ENCODE measurements at regions not wholly inside any gene's neighbourhood (a gene's known extent, or its start where the extent isn't known, plus 50 kb on each side); places are given as distances from the start of the nearest gene placed in this dataset.

DNA sequence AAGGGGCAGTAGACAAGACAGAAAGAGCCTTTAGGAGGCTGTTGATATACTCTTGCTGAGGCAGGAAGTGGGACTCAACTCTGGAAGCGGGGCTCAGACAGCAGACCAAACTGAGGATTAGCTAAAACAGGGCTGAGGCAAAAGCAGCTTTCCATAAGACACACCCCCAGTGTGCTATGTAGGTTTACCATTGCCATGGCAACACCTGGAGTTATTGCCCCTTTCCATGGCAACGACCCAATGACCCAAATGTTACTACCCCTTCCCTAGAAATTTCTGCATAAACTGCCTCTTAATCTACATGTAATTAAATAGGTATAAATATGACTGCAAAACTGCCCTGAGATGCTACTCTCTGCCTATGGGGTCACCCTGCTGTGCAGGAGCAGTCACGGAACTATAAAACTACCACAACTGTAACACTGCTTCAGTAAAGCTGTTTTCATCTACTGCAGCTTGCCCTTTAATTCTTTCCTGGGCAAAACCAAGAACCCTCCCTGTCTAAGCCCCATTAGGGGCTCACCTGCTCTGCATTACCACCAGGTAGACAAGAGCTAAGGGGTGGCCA is 348.4 kb upstream of the PODXL start:
- H3K79me1 ChIP-seq (ENCODE audit: low read depth in 1 of 2, low read length in 2 of 2): no peaks in the 10 kb centered on the region
- no peak overlapping the region for H3K27ac ChIP-seq (ENCODE audit: insufficient read depth, low read length)
- H4K91ac ChIP-seq (ENCODE audit: insufficient read depth, low read depth, low read length): no peak overlapping the region
- no TSS peak for BruUV-seq (replicated peaks)
- no peak overlapping the region for H4K8ac ChIP-seq (ENCODE audit: low read depth in 2 of 2, low read length in 2 of 2)
- H3K9ac ChIP-seq (ENCODE audit: low read depth, low read length): no peak overlapping the region
- no peaks in the 10 kb centered on the region for H3K36me3 ChIP-seq (ENCODE audit: control insufficient read depth, insufficient read depth, low read length)
- no peak overlapping the region for H3K4ac ChIP-seq (ENCODE audit: low read depth, low read length)
- no peak overlapping the region for H3K18ac ChIP-seq (ENCODE audit: low read depth, low read length)
- no peak overlapping the region for H3K23ac ChIP-seq (ENCODE audit: low read depth, low read length)
- H3K4me1 ChIP-seq (ENCODE audit: control insufficient read depth, insufficient read depth, low read length): no peaks in the 10 kb centered on the region
- no peak overlapping the region for H4K5ac ChIP-seq (ENCODE audit: low read depth, low read length)
- H4K20me1 ChIP-seq (ENCODE audit: insufficient read depth, low read length): no peaks in the 10 kb centered on the region
- H3K27me3 ChIP-seq (ENCODE audit: control insufficient read depth, insufficient read depth, low read length): peaks cover 2% of the 10 kb centered on the region; the same call in 1 of the 2 replicates
- H3K9me3 ChIP-seq (ENCODE audit: control insufficient read depth, insufficient read depth, low read length): peaks cover 2% of the 10 kb centered on the region; the same call in 1 of the 2 replicates
- H2BK120ac ChIP-seq (ENCODE audit: low read depth, low read length): no peak overlapping the region
- no peak overlapping the region for H2AK9ac ChIP-seq (replicated peaks; ENCODE audit: low read depth, low read length, poor library complexity)
- no peak overlapping the region for H3K56ac ChIP-seq (ENCODE audit: extremely low read depth, insufficient read depth, low read length)
- dilution Hi-C loops (cut with HindIII; ENCODE audit: low sequenced_read_pairs, unreplicated experiment): no loop called here
- H3K4me3 ChIP-seq (ENCODE audit: insufficient read depth, low read depth, low read length): no peak overlapping the region
- intact Hi-C loops (cut with micrococcal nuclease): no loop called here
- in situ Hi-C loops (cut with MboI; ENCODE audit: low sequenced_read_pairs): no loop called here
- TF ChIP-seq, protein P1, sequence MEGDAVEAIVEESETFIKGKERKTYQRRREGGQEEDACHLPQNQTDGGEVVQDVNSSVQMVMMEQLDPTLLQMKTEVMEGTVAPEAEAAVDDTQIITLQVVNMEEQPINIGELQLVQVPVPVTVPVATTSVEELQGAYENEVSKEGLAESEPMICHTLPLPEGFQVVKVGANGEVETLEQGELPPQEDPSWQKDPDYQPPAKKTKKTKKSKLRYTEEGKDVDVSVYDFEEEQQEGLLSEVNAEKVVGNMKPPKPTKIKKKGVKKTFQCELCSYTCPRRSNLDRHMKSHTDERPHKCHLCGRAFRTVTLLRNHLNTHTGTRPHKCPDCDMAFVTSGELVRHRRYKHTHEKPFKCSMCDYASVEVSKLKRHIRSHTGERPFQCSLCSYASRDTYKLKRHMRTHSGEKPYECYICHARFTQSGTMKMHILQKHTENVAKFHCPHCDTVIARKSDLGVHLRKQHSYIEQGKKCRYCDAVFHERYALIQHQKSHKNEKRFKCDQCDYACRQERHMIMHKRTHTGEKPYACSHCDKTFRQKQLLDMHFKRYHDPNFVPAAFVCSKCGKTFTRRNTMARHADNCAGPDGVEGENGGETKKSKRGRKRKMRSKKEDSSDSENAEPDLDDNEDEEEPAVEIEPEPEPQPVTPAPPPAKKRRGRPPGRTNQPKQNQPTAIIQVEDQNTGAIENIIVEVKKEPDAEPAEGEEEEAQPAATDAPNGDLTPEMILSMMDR (conservative IDR thresholded peaks at IDR 0.05; ENCODE audit: low read depth, low read length): no peak
- TF ChIP-seq SMC3 (IDR thresholded peaks at IDR 0.05; ENCODE audit: low read depth, low read length) (no peak), CEBPB (IDR thresholded peaks at IDR 0.05; ENCODE audit: low read depth, low read length) (no peak), BHLHE40 (IDR thresholded peaks at IDR 0.05; ENCODE audit: low read depth, low read length) (no peak), CHD1 (IDR thresholded peaks at IDR 0.05; ENCODE audit: low read depth, low read length) (no peak), RFX5 (IDR thresholded peaks at IDR 0.05; ENCODE audit: low read depth, low read length) (no peak), MXI1 (IDR thresholded peaks at IDR 0.05; ENCODE audit: borderline replicate concordance, low read depth, low read length) (no peak), MAZ (IDR thresholded peaks at IDR 0.05; ENCODE audit: borderline replicate concordance, low read depth, low read length) (no peak), FOS (IDR thresholded peaks at IDR 0.05; ENCODE audit: low read depth, low read length) (no peak)
- TF ChIP-seq, protein P2, sequence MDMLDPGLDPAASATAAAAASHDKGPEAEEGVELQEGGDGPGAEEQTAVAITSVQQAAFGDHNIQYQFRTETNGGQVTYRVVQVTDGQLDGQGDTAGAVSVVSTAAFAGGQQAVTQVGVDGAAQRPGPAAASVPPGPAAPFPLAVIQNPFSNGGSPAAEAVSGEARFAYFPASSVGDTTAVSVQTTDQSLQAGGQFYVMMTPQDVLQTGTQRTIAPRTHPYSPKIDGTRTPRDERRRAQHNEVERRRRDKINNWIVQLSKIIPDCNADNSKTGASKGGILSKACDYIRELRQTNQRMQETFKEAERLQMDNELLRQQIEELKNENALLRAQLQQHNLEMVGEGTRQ (IDR thresholded peaks at IDR 0.05; ENCODE audit: low read depth, low read length): no peak
- no peak overlapping the region for H3K4me2 ChIP-seq (ENCODE audit: low read depth, low read length)
- ChIA-PET POLR2A (ENCODE audit: unreplicated experiment) (no interaction called here), CTCF (no interaction called here)
- no peak overlapping the region for H2BK5ac ChIP-seq (ENCODE audit: low read depth, low read length, poor library complexity, severe bottlenecking)
- H2AK5ac ChIP-seq (ENCODE audit: low read depth, low read length): no peak overlapping the region
- ATAC-seq (ENCODE audit: low read depth) (no peak), DNase-seq (no peak)
- no peak overlapping the region for H2BK20ac ChIP-seq (ENCODE audit: low read depth, low read length)
- WGBS, 2 experiments (ENCODE audit: extremely low coverage in 2 of 2, insufficient read length in 1 of 2): no CpG with 5 or more reads among the region's 3 CpGs
- no peak overlapping the region for H3K14ac ChIP-seq (replicated peaks; ENCODE audit: low read depth, low read length)
- no peak overlapping the region for H2BK15ac ChIP-seq (ENCODE audit: low read depth, low read length)
- no peak overlapping the region for H2AFZ ChIP-seq (replicated peaks; ENCODE audit: low read length, poor library complexity)
- H3K9me1 ChIP-seq (ENCODE audit: insufficient read depth, low read length): no peaks in the 10 kb centered on the region

Measured in IMR-90 (cell line).